Loucy (cell line): ENCODE measurements at regions not wholly inside any gene's neighbourhood (a gene's known extent, or its start where the extent isn't known, plus 50 kb on each side); places are given as distances from the start of the nearest gene placed in this dataset.
A peak's percentile ranks its signal among the peaks of the same experiment; 100 is the strongest.

Experiments
- H2AFZ ChIP-seq: fragments of 200-600 bp; sonication (generic); 2 replicates; pipeline ENCODE4 v1.6.0; 2016; ENCODE audit warnings: antibody characterized with exemption, mild to moderate bottlenecking, low read length, moderate library complexity
- H3F3A ChIP-seq: fragments of 200-600 bp; 2 replicates; pipeline ENCODE4 v1.6.0; 2016; ENCODE audit warnings: antibody characterized with exemption, low read depth, mild to moderate bottlenecking
- H3K27me3 ChIP-seq: fragments of 200-600 bp; sonication (generic); 2 replicates; pipeline ENCODE4 v1.6.1; 2014; ENCODE audit warnings: low read length, mild to moderate bottlenecking; ENCODE audit not compliant: insufficient read depth, poor library complexity, severe bottlenecking
- H3K36me3 ChIP-seq: fragments of 200-600 bp; sonication (generic); 2 replicates; pipeline ENCODE4 v1.6.1; 2016; ENCODE audit warnings: low read length; ENCODE audit not compliant: insufficient read depth
- H3K4me1 ChIP-seq: fragments of 200-600 bp; sonication (generic); 2 replicates; pipeline ENCODE4 v1.5.1; 2014; ENCODE audit warnings: low read length, mild to moderate bottlenecking; ENCODE audit not compliant: insufficient read depth, poor library complexity, severe bottlenecking
- H3K4me2 ChIP-seq: fragments of 200-600 bp; sonication (generic); 2 replicates; pipeline ENCODE4 v1.6.0; 2014; ENCODE audit warnings: antibody characterized with exemption, low read length, low read depth, mild to moderate bottlenecking; ENCODE audit not compliant: poor library complexity, severe bottlenecking
- H3K4me3 ChIP-seq: fragments of 200-600 bp; sonication (generic); 2 replicates; pipeline ENCODE4 v1.5.1; 2014; ENCODE audit warnings: low read length, mild to moderate bottlenecking, mixed read lengths; ENCODE audit not compliant: poor library complexity, severe bottlenecking
- H3K79me2 ChIP-seq: fragments of 200-600 bp; sonication (generic); 2 replicates; pipeline ENCODE4 v1.6.1; 2014; ENCODE audit warnings: low read length; ENCODE audit not compliant: insufficient read depth
- H3K9ac ChIP-seq: fragments of 200-600 bp; sonication (generic); 2 replicates; pipeline ENCODE4 v1.6.0; 2014; ENCODE audit warnings: mild to moderate bottlenecking, low read depth, low read length, moderate library complexity; ENCODE audit not compliant: poor library complexity, severe bottlenecking
- H3K9me2 ChIP-seq: fragments of 200-600 bp; sonication (generic); replicated peaks from 2 replicates; pipeline ENCODE4 v1.6.1; 2016; ENCODE audit warnings: low read depth, low read length, mixed read lengths
- H3K9me3 ChIP-seq: fragments of 200-600 bp; sonication (generic); 2 replicates; pipeline ENCODE4 v1.6.1; 2014; ENCODE audit warnings: mild to moderate bottlenecking, antibody characterized with exemption, low read length, low read depth; ENCODE audit not compliant: insufficient read depth
- H4K20me1 ChIP-seq: fragments of 200-600 bp; sonication (generic); 2 replicates; pipeline ENCODE4 v1.6.0; 2014; ENCODE audit warnings: antibody characterized with exemption, low read length, mild to moderate bottlenecking; ENCODE audit not compliant: insufficient read depth, poor library complexity, severe bottlenecking
- EZH2phosphoT487 ChIP-seq: fragments of 200-600 bp; IDR thresholded peaks from 2 replicates; pipeline ENCODE4 v1.6.1; 2018; ENCODE audit warnings: antibody characterized with exemption, mild to moderate bottlenecking, moderate library complexity, borderline replicate concordance
- TF ChIP-seq, protein P1 (sequence below): fragments of 200-600 bp; sonication (generic); conservative IDR thresholded peaks from 2 replicates; pipeline ENCODE4 v1.5.1; 2014; ENCODE audit warnings: mild to moderate bottlenecking, antibody characterized with exemption, low read length

DNA sequence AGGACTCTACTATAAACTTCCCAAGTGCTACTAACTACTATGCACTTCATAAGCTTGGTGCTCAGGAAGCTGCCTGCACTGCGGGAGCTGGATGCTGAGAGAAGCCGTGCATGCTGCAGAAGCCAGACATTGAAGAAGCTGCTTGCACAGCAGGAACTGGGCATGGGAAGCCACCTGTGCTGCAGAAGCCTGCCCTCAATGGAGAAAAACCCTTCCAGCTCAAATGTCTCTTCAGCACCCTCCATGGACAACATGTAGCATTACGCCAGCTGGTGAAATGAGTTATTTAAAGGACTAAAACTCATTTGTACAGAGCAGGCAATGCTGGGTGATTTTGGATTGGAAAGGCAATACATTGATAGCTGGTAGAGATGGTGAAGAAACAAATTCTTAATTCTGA is 247.2 kb downstream of the KIF4B start:
- peak overlapping the region; percentile 76 for H3K4me2 ChIP-seq
- H3K9me3 ChIP-seq, result no peaks in the 10 kb centered on the region
- peaks cover 49% of the 10 kb centered on the region for H3K4me1 ChIP-seq
- peak overlapping the region; percentile 72 for H3K9ac ChIP-seq
- H4K20me1 ChIP-seq, result no peaks in the 10 kb centered on the region
- H3K4me3 ChIP-seq, result peak overlapping the region; percentile 61
- H3K36me3 ChIP-seq, result no peaks in the 10 kb centered on the region
- H3K79me2 ChIP-seq, result no peaks in the 10 kb centered on the region
- no peaks in the 10 kb centered on the region for H3K9me2 ChIP-seq
- no peaks in the 10 kb centered on the region for H3K27me3 ChIP-seq
- H2AFZ ChIP-seq, result no peak overlapping the region
- 0 out of 2 replicates have a peak, but pooled peaks cover 3% of the 10 kb centered on the region for H3F3A ChIP-seq
- TF ChIP-seq, protein P1, sequence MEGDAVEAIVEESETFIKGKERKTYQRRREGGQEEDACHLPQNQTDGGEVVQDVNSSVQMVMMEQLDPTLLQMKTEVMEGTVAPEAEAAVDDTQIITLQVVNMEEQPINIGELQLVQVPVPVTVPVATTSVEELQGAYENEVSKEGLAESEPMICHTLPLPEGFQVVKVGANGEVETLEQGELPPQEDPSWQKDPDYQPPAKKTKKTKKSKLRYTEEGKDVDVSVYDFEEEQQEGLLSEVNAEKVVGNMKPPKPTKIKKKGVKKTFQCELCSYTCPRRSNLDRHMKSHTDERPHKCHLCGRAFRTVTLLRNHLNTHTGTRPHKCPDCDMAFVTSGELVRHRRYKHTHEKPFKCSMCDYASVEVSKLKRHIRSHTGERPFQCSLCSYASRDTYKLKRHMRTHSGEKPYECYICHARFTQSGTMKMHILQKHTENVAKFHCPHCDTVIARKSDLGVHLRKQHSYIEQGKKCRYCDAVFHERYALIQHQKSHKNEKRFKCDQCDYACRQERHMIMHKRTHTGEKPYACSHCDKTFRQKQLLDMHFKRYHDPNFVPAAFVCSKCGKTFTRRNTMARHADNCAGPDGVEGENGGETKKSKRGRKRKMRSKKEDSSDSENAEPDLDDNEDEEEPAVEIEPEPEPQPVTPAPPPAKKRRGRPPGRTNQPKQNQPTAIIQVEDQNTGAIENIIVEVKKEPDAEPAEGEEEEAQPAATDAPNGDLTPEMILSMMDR, result peak; percentile 63
- no peak for TF ChIP-seq EZH2phosphoT487

DNA sequence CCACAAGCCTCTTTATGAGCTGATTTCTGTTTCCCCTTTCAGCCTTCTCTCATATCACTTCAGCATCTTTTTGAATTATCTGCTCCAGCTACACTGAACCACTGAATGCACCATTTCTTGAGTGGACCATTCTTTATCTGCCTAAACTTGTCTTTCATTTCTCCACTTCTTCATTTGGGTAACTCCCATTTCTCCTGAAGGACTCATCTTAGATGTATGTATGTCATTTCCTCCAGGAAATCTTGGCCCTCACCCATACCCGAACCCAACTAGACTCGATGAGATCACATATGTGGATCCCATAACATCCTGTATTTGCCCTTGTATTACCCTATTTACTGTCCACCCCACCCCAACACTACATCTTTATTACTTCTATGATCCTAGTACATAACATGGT is 249.8 kb downstream of the KIF4B start:
- no peaks in the 10 kb centered on the region for H3K36me3 ChIP-seq
- peak overlapping the region; percentile 18 for H3K4me2 ChIP-seq
- no peak overlapping the region for H3K4me3 ChIP-seq
- H4K20me1 ChIP-seq, result no peaks in the 10 kb centered on the region
- no peak overlapping the region for H3K9ac ChIP-seq
- H3K79me2 ChIP-seq, result no peaks in the 10 kb centered on the region
- TF ChIP-seq, protein P1, result no peak
- TF ChIP-seq EZH2phosphoT487, result no peak
- H3F3A ChIP-seq, result 0 out of 2 replicates have a peak, but pooled peaks cover 3% of the 10 kb centered on the region
- no peak overlapping the region for H2AFZ ChIP-seq
- no peaks in the 10 kb centered on the region for H3K9me2 ChIP-seq
- H3K27me3 ChIP-seq, result no peaks in the 10 kb centered on the region
- H3K9me3 ChIP-seq, result no peaks in the 10 kb centered on the region
- H3K4me1 ChIP-seq, result peaks cover 45% of the 10 kb centered on the region

DNA sequence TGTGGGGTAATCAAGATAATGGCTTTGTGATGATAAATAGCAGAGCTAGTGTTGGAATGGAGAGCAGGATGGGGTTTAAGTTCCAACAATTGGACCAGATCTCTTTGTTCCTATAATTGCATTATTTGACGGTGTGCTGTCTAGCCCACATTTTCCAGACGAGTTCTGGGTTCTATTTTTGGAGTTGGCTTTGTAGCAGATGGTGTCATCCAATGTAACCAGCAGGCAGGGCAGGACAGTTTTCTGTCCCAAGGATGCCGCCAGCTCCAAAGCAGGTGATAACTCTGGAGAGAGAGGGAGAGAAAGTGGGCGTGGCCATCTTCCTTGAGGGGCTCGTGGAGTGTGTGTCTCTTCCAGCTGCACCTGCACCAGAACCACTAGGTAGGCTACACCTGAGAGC is 251.3 kb downstream of the KIF4B start:
- H3K79me2 ChIP-seq, result no peaks in the 10 kb centered on the region
- 0 out of 2 replicates have a peak, but pooled peaks cover 3% of the 10 kb centered on the region for H3F3A ChIP-seq
- no peaks in the 10 kb centered on the region for H3K9me2 ChIP-seq
- no peaks in the 10 kb centered on the region for H3K36me3 ChIP-seq
- TF ChIP-seq, protein P1, result no peak
- no peaks in the 10 kb centered on the region for H4K20me1 ChIP-seq
- peaks cover 35% of the 10 kb centered on the region for H3K4me1 ChIP-seq
- H3K27me3 ChIP-seq, result no peaks in the 10 kb centered on the region
- no peak overlapping the region for H2AFZ ChIP-seq
- H3K4me3 ChIP-seq, result no peak overlapping the region
- no peaks in the 10 kb centered on the region for H3K9me3 ChIP-seq
- H3K4me2 ChIP-seq, result peak overlapping the region; percentile 18
- H3K9ac ChIP-seq, result no peak overlapping the region
